ENCODE measurements at regions not wholly inside any gene's neighbourhood (a gene's known extent, or its start where the extent isn't known, plus 50 kb on each side); places are given as distances from the start of the nearest gene placed in this dataset.

GRCh38 chr9:121550041-121550440 is 50.4 kb upstream of the GGTA1 start:
- WGBS, result 87% methylated on average over 6 of the region's 6 CpGs

DNA sequence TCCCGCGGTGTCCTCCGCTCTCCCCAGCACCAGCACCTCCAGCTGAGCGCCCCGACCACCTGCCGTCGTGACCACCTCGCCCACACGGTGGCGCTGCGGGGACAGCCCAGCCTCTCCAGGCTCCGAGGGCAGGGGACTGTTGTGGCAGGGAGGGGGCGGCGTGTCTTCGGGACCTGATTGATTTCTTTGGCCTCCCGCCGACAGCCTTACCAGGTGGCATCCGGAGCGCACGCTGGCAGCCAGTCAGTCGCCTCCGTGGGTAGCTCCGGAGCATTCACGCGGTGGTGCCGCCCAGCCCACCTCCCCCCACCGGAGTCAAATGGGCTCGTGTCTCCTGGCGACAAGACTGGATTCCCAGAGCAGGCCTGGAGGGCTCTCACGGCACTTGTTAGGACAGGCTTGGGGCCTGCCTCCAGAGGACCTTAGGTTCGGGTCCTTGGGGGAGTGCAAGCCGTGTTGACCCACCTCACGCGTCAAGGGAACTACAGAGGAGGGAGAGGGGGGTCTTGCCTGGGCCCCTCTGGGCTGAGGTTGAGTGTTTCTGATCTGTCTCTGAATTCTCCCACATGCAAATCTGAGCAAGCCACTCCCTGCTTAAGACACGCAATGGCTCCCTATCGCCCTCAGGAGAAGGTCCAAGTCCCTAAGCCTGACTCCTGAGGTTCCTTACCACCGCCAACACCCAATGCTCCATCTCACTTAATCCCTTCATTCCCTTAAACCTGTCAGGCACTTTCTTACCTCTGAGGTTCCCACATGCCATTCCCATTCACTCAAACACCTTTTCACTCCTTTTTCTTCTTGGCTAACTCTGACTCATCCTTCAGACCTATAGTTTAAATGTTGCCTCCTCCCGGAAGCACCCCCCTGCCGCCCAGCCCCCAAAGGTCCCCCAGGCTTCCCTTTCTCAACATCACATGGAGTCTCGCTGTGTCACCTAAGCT is 51.2 kb upstream of the GGTA1 start:
- Histone ChIP-seq H3K9ac (ENCODE audit: low read depth, low read length) (peak overlapping the region; percentile 38), H3K9me3 (ENCODE audit: insufficient read depth, low read depth, low read length) (no peaks in the 10 kb centered on the region), H3K4me1 (ENCODE audit: insufficient read depth, low read length) (0 out of 2 replicates have a peak, but pooled peaks cover 4% of the 10 kb centered on the region), H3K27ac (ENCODE audit: low read depth, low read length) (no peak overlapping the region), H3K27me3 (ENCODE audit: insufficient read depth, low read length) (peaks cover 21% of the 10 kb centered on the region), H3K4me3 (ENCODE audit: low read length) (peak overlapping the region; percentile 54), H3K36me3 (ENCODE audit: insufficient read depth, low read length) (no peaks in the 10 kb centered on the region)
- WGBS, result 10% methylated on average over 40 of the region's 40 CpGs

More at GRCh38 chr9:121550041-121550440, 50.4 kb upstream of the GGTA1 start:
- peaks cover 29% of the 10 kb centered on the region for H3K27me3 ChIP-seq (ENCODE audit: insufficient read depth, low read length)
- H3K9me3 ChIP-seq (ENCODE audit: insufficient read depth, low read depth, low read length), result no peaks in the 10 kb centered on the region
- H3K36me3 ChIP-seq (ENCODE audit: insufficient read depth, low read length), result no peaks in the 10 kb centered on the region
- H3K4me1 ChIP-seq (ENCODE audit: insufficient read depth, low read length), result 0 out of 2 replicates have a peak, but pooled peaks cover 4% of the 10 kb centered on the region
- H3K27ac ChIP-seq (ENCODE audit: low read depth, low read length), result no peak overlapping the region
- peak overlapping the region; percentile 54 for H3K4me3 ChIP-seq (ENCODE audit: low read length)
- H3K9ac ChIP-seq (ENCODE audit: low read depth, low read length), result no peak overlapping the region

DNA sequence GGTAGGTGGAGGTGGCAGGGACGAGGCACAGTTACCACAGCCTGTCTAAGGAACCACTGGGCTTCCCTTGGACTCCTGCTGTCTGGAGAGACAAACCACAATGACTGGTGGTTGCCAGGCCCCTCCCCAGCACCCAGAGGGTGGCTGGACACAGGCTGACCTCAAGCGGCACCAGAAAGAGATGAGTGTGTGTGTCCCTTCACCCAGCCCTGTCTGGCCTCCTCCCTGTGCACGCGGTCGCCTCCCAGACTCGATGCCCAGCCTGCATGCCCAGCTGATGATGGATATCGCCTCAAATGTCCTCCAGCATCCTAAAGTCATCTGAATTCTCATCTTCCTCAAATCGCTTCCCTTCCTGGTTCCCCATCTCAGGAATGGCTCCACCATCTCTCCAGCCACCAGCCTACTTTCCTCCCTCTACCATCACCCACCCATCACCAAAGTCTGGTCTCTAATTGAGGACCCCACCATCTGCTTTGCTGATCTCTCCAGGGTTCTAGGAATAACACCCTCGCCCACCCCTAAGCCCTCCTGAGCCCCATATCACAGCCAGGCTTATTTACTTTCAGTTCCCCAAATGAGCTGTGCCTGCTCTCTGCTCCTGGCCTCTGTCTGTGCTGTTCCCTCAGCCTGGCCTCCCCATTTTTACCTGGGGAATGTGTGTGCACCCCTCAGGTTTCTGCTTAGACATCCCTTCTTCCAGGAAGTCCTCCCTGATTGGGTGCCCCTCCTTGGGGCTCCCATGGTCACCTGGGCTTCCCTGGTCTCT is 52.5 kb upstream of the GGTA1 start:
- Histone ChIP-seq H3K27ac (ENCODE audit: low read depth, low read length) (no peak overlapping the region), H3K9me3 (ENCODE audit: insufficient read depth, low read depth, low read length) (no peaks in the 10 kb centered on the region), H3K4me3 (ENCODE audit: low read length) (no peak overlapping the region), H3K36me3 (ENCODE audit: insufficient read depth, low read length) (no peaks in the 10 kb centered on the region), H3K9ac (ENCODE audit: low read depth, low read length) (no peak overlapping the region), H3K27me3 (ENCODE audit: insufficient read depth, low read length) (peaks cover 21% of the 10 kb centered on the region), H3K4me1 (ENCODE audit: insufficient read depth, low read length) (0 out of 2 replicates have a peak, but pooled peaks cover 4% of the 10 kb centered on the region)
- 81% methylated on average over 9 of the region's 9 CpGs for WGBS

DNA sequence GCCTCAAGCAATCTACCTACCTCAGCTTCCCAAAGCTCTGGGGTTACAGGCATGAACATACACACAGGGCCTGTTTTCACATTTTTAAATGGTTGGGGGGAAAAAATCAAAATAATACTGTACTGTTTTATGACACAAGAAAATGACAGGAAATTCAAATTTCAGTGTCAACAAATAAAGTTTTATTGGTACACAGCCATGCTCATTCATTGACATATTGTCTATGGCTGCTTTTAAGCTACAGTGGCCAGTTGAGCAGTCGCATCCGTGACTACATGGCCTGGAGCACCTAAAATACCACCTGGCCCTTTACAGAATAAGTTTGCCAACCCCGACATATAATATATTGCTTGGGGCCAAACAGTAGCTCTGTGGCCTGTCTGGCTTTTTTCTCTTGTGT is 56.4 kb upstream of the GGTA1 start:
- Histone ChIP-seq H3K4me1 (ENCODE audit: insufficient read depth, low read length) (peaks cover 15% of the 10 kb centered on the region), H3K9ac (ENCODE audit: low read depth, low read length) (no peak overlapping the region), H3K9me3 (ENCODE audit: insufficient read depth, low read depth, low read length) (no peaks in the 10 kb centered on the region), H3K27me3 (ENCODE audit: insufficient read depth, low read length) (peaks cover 21% of the 10 kb centered on the region), H3K27ac (ENCODE audit: low read depth, low read length) (no peak overlapping the region), H3K36me3 (ENCODE audit: insufficient read depth, low read length) (no peaks in the 10 kb centered on the region), H3K4me3 (ENCODE audit: low read length) (no peak overlapping the region)
- 94% methylated on average over 3 of the region's 3 CpGs for WGBS

- Histone ChIP-seq H3K4me1 (ENCODE audit: insufficient read depth, low read length) (peaks cover 15% of the 10 kb centered on the region), H3K4me3 (ENCODE audit: low read length) (no peak overlapping the region), H3K9me3 (ENCODE audit: insufficient read depth, low read depth, low read length) (no peaks in the 10 kb centered on the region), H3K27ac (ENCODE audit: low read depth, low read length) (no peak overlapping the region), H3K36me3 (ENCODE audit: insufficient read depth, low read length) (no peaks in the 10 kb centered on the region), H3K27me3 (ENCODE audit: insufficient read depth, low read length) (peaks cover 20% of the 10 kb centered on the region), H3K9ac (ENCODE audit: low read depth, low read length) (no peak overlapping the region)
- WGBS, result 69% methylated on average over 5 of the region's 5 CpGs
These were observed 56.9 kb upstream of the GGTA1 start for GRCh38 chr9:121556580-121556979.

- Histone ChIP-seq H3K9ac (ENCODE audit: low read depth, low read length) (no peak overlapping the region), H3K36me3 (ENCODE audit: insufficient read depth, low read length) (no peaks in the 10 kb centered on the region), H3K27me3 (ENCODE audit: insufficient read depth, low read length) (peaks cover 7% of the 10 kb centered on the region), H3K4me3 (ENCODE audit: low read length) (no peak overlapping the region), H3K27ac (ENCODE audit: low read depth, low read length) (peak overlapping the region; percentile 36; the same call in 1 of the 2 replicates), H3K9me3 (ENCODE audit: insufficient read depth, low read depth, low read length) (no peaks in the 10 kb centered on the region), H3K4me1 (ENCODE audit: insufficient read depth, low read length) (peaks cover 15% of the 10 kb centered on the region)
- WGBS, result 28% methylated on average over 15 of the region's 15 CpGs
These were observed 58.2 kb upstream of the GGTA1 start for GRCh38 chr9:121557581-121558447.

DNA sequence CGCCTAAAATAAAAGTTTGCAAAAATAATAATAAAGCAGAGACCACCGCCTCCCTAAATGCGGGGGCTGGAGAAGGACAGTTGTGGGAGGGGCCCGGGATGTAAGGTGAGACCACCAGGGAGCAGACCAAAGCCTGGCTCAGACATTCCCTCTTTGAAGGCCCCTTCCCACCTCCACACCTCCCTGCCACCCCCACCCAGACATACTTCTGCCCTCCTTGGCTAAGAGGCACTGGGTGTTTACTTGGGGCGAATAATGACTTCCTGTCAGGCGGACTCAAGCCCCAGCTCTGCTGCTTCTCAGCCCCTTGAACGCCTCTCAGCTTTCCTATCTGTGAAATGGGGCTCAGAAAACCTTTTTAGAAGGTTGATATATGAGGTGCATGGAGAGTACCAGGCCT is 58.8 kb upstream of the GGTA1 start:
- Histone ChIP-seq H3K9ac (ENCODE audit: low read depth, low read length) (no peak overlapping the region), H3K36me3 (ENCODE audit: insufficient read depth, low read length) (no peaks in the 10 kb centered on the region), H3K4me1 (ENCODE audit: insufficient read depth, low read length) (peaks cover 15% of the 10 kb centered on the region), H3K9me3 (ENCODE audit: insufficient read depth, low read depth, low read length) (no peaks in the 10 kb centered on the region), H3K27ac (ENCODE audit: low read depth, low read length) (no peak overlapping the region), H3K4me3 (ENCODE audit: low read length) (no peak overlapping the region), H3K27me3 (ENCODE audit: insufficient read depth, low read length) (0 out of 2 replicates have a peak, but pooled peaks cover under 1% of the 10 kb centered on the region)
- 66% methylated on average over 5 of the region's 7 CpGs for WGBS

- Histone ChIP-seq H3K36me3 (ENCODE audit: insufficient read depth, low read length) (no peaks in the 10 kb centered on the region), H3K9me3 (ENCODE audit: insufficient read depth, low read depth, low read length) (no peaks in the 10 kb centered on the region), H3K27me3 (ENCODE audit: insufficient read depth, low read length) (no peaks in the 10 kb centered on the region), H3K9ac (ENCODE audit: low read depth, low read length) (no peak overlapping the region), H3K27ac (ENCODE audit: low read depth, low read length) (no peak overlapping the region), H3K4me3 (ENCODE audit: low read length) (no peak overlapping the region), H3K4me1 (ENCODE audit: insufficient read depth, low read length) (peaks cover 15% of the 10 kb centered on the region)
- 91% methylated on average over 7 of the region's 7 CpGs for WGBS
These were observed 59.5 kb upstream of the GGTA1 start for GRCh38 chr9:121559183-121559582.

GRCh38 chr9:121560921-121561320 is 61.3 kb upstream of the GGTA1 start:
- no peaks in the 10 kb centered on the region for H3K27me3 ChIP-seq (ENCODE audit: insufficient read depth, low read length)
- peaks cover 15% of the 10 kb centered on the region for H3K4me1 ChIP-seq (ENCODE audit: insufficient read depth, low read length)
- no peak overlapping the region for H3K27ac ChIP-seq (ENCODE audit: low read depth, low read length)
- H3K36me3 ChIP-seq (ENCODE audit: insufficient read depth, low read length), result no peaks in the 10 kb centered on the region
- H3K4me3 ChIP-seq (ENCODE audit: low read length), result no peak overlapping the region
- 91% methylated on average over 11 of the region's 11 CpGs for WGBS
- no peaks in the 10 kb centered on the region for H3K9me3 ChIP-seq (ENCODE audit: insufficient read depth, low read depth, low read length)
- no peak overlapping the region for H3K9ac ChIP-seq (ENCODE audit: low read depth, low read length)

- 87% methylated on average over 7 of the region's 7 CpGs for WGBS
These were observed 62.0 kb upstream of the GGTA1 start for GRCh38 chr9:121561385-121562222.

More at GRCh38 chr9:121561385-121562222, 62.0 kb upstream of the GGTA1 start:
- Histone ChIP-seq H3K4me1 (ENCODE audit: insufficient read depth, low read length) (peaks cover 15% of the 10 kb centered on the region), H3K27ac (ENCODE audit: low read depth, low read length) (no peak overlapping the region), H3K36me3 (ENCODE audit: insufficient read depth, low read length) (no peaks in the 10 kb centered on the region), H3K9ac (ENCODE audit: low read depth, low read length) (no peak overlapping the region), H3K27me3 (ENCODE audit: insufficient read depth, low read length) (no peaks in the 10 kb centered on the region), H3K9me3 (ENCODE audit: insufficient read depth, low read depth, low read length) (no peaks in the 10 kb centered on the region), H3K4me3 (ENCODE audit: low read length) (no peak overlapping the region)

Data from HUES64 (cell line).